Body of pancreas (tissue), 4 donors: ENCODE measurements at regions not wholly inside any gene's neighbourhood (a gene's known extent, or its start where the extent isn't known, plus 50 kb on each side); places are given as distances from the start of the nearest gene placed in this dataset.

ENCODE experiments used
- ATAC-seq: fragments of 150-250 bp; one replicate; pipeline ENCODE4 v1.9.1; 2016
- DNase-seq, 4 donors: peaks; one replicate each; pipeline ENCODE4 v3.0.0-alpha.2; 2019
- H3K27ac ChIP-seq, 4 donors: fragments of 200-600 bp; sonication (generic); 1 replicate in 3 of 4; 2 replicates in 1 of 4; pipeline versions ENCODE4 v1.5.1 to v1.6.1; 2016 to 2019; ENCODE audit warnings: mild to moderate bottlenecking in 1 of 4, mixed read lengths in 1 of 4, moderate library complexity in 1 of 4
- H3K27me3 ChIP-seq, 2 donors: fragments of 200-600 bp; sonication (generic); one replicate each; pipeline ENCODE4 v1.6.0; 2016; ENCODE audit warnings: mild to moderate bottlenecking in 1 of 2
- H3K36me3 ChIP-seq, 2 donors: fragments of 200-600 bp; sonication (generic); replicated peaks in 1 of 2; 2 replicates each; pipeline ENCODE4 v1.5.1; 2016; ENCODE audit warnings: low read depth in 2 of 2; ENCODE audit not compliant: insufficient read depth in 1 of 2
- H3K4me1 ChIP-seq: fragments of 200-600 bp; sonication (generic); one replicate; pipeline ENCODE4 v1.6.0; 2016
- H3K4me3 ChIP-seq, 2 donors: fragments of 200-600 bp; sonication (generic); 1 replicate in 1 of 2; 2 replicates in 1 of 2; pipeline ENCODE4 v1.5.1; 2016 to 2019
- H3K9me3 ChIP-seq, 3 donors: fragments of 200-600 bp; sonication (generic); 1 replicate in 2 of 3; 2 replicates in 1 of 3; pipeline ENCODE4 v1.5.1; 2016
- POLR2A ChIP-seq, 3 donors: fragments of 450-650 bp; IDR thresholded peaks; one replicate each; pipeline ENCODE4 v1.6.1; 2016; ENCODE audit warnings: antibody characterized with exemption in 3 of 3, mild to moderate bottlenecking in 2 of 3
- WGBS, 2 donors: methylation state at CpG; one replicate each; pipeline ENCODE4 v1.1.5; 2017; 5-methylcytosine and 5-hydroxymethylcytosine counted together
- intact Hi-C: fragments of 100-400 bp; cut with DNase I; formaldehyde crosslinking; loops from one replicate; pipeline ENCODE4 v1.15.1; 2023
- TF ChIP-seq, protein P1 (sequence below), 7 experiments: fragments of 450-650 bp in 4 of 7; fragments of 200-600 bp in 3 of 7; sonication (generic) in 3 of 7; IDR thresholded peaks; one replicate each; pipeline ENCODE4 v1.5.1; 2016 to 2019; ENCODE audit warnings: antibody characterized with exemption in 7 of 7

DNA sequence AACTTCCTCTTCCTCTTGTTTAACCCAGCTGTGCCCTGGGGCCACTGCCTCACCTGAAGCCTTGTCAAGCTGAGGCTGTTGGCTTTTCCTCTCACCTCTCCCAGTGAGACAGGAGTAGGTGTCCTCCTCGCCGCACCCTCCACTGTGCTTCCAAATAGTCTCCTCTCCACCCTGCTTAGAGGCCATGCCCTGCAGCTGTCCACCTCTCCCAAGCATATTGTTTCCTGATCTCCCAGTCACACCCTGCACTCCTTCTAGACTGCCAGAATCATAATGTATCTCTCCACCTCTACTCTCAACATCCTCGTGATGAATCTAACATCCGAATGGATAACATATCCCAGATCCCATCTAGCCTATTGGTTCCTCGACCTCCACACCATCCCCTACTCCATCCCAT is 196.3 kb upstream of the GHITM start:
- WGBS, 2 donors = 70 to 72% methylated on average over 5 of the region's 5 CpGs
- no peak for ATAC-seq
- no peak overlapping the region for H3K27ac ChIP-seq
- no peak for DNase-seq
- intact Hi-C loops = no loop called here
- H3K4me1 ChIP-seq = no peaks in the 10 kb centered on the region
- H3K27me3 ChIP-seq = no peaks in the 10 kb centered on the region
- no peaks in the 10 kb centered on the region for H3K36me3 ChIP-seq
- H3K9me3 ChIP-seq = no peaks in the 10 kb centered on the region
- TF ChIP-seq POLR2A (IDR thresholded peaks at IDR 0.05) = no peak
- TF ChIP-seq, protein P1, sequence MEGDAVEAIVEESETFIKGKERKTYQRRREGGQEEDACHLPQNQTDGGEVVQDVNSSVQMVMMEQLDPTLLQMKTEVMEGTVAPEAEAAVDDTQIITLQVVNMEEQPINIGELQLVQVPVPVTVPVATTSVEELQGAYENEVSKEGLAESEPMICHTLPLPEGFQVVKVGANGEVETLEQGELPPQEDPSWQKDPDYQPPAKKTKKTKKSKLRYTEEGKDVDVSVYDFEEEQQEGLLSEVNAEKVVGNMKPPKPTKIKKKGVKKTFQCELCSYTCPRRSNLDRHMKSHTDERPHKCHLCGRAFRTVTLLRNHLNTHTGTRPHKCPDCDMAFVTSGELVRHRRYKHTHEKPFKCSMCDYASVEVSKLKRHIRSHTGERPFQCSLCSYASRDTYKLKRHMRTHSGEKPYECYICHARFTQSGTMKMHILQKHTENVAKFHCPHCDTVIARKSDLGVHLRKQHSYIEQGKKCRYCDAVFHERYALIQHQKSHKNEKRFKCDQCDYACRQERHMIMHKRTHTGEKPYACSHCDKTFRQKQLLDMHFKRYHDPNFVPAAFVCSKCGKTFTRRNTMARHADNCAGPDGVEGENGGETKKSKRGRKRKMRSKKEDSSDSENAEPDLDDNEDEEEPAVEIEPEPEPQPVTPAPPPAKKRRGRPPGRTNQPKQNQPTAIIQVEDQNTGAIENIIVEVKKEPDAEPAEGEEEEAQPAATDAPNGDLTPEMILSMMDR (IDR thresholded peaks at IDR 0.05) = no peak
- H3K4me3 ChIP-seq = no peak overlapping the region

- ATAC-seq (no peak), DNase-seq (no peak)
- H3K9me3 ChIP-seq = no peaks in the 10 kb centered on the region
- no peak overlapping the region for H3K27ac ChIP-seq
- intact Hi-C loops = no loop called here
- no peaks in the 10 kb centered on the region for H3K4me1 ChIP-seq
- H3K36me3 ChIP-seq = no peaks in the 10 kb centered on the region
- TF ChIP-seq POLR2A (IDR thresholded peaks at IDR 0.05) = no peak
- TF ChIP-seq, protein P1 (IDR thresholded peaks at IDR 0.05) = no peak
- H3K27me3 ChIP-seq = no peaks in the 10 kb centered on the region
- no peak overlapping the region for H3K4me3 ChIP-seq
- WGBS, 2 donors = 68 to 83% methylated on average over 4 of the region's 4 CpGs
Observed at GRCh38 chr10:83943920-83944319, 195.4 kb upstream of the GHITM start.

- H3K4me1 ChIP-seq = no peaks in the 10 kb centered on the region
Observed at GRCh38 chr10:83945982-83946718, 193.2 kb upstream of the GHITM start.

DNA sequence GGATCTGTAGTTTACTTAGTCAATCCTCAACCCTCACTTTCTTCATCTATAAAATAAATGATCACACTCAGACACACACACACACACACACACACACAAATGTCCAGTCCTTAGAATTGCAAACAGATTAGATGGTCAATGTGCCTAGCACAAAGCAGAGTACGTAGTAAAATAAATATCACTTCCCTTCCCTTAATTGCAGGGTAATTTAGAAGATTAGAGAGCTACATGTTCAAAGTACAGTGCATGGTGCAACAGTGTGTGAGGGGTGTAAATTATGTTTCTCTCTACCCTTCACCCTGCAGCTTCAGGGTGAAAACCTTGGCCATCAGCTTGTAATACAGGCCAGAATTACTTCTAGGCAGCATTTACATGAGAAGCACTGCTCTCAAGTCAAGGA is 187.0 kb upstream of the GHITM start:
- 45 to 61% methylated on average over 1 of the region's 1 CpG for WGBS, 2 donors
- H3K4me1 ChIP-seq = no peaks in the 10 kb centered on the region
- peaks cover 0 to 4% of the 10 kb centered on the region in 2 donors for H3K27me3 ChIP-seq
- intact Hi-C loops = no loop called here
- no peak overlapping the region for H3K27ac ChIP-seq
- no peaks in the 10 kb centered on the region for H3K36me3 ChIP-seq
- no peak overlapping the region for H3K4me3 ChIP-seq
- TF ChIP-seq POLR2A (IDR thresholded peaks at IDR 0.05) = no peak
- TF ChIP-seq, protein P1 (IDR thresholded peaks at IDR 0.05) = no peak
- no peaks in the 10 kb centered on the region for H3K9me3 ChIP-seq
- ATAC-seq (no peak), DNase-seq (no peak)

More at GRCh38 chr10:83945982-83946718, 193.2 kb upstream of the GHITM start:
- intact Hi-C loops = no loop called here
- H3K36me3 ChIP-seq = no peaks in the 10 kb centered on the region
- 60 to 68% methylated on average over 17 of the region's 17 CpGs for WGBS, 2 donors
- DNase-seq (no peak), ATAC-seq (no peak)
- H3K27me3 ChIP-seq = no peaks in the 10 kb centered on the region
- H3K27ac ChIP-seq = no peak overlapping the region
- H3K4me3 ChIP-seq = no peak overlapping the region
- no peak for TF ChIP-seq POLR2A (IDR thresholded peaks at IDR 0.05)
- TF ChIP-seq, protein P1 (IDR thresholded peaks at IDR 0.05) = no peak
- no peaks in the 10 kb centered on the region for H3K9me3 ChIP-seq

DNA sequence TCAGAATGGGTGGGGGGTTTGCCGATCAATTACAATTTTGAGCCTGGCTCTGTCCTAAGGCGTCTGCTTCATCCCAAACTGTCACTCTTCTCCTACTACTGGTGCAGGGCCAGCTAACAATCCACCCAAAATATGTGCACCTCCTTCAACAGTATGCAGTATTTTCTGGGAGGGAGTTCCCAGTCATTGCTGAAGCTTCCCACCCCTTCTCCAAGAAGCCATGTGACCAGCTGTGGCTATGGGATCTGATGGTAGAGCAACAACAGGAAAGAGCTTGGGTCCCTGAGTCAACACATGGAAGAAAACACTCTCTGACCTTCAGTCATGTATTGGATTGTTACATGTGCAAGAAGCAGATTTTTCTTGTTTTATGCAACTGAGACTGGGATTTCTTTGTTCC is 185.7 kb upstream of the GHITM start:
- ATAC-seq (no peak), DNase-seq (no peak)
- 47 to 75% methylated on average over 2 of the region's 2 CpGs for WGBS, 2 donors
- H3K36me3 ChIP-seq = no peaks in the 10 kb centered on the region
- no peak overlapping the region for H3K4me3 ChIP-seq
- intact Hi-C loops = no loop called here
- peaks cover 0 to 4% of the 10 kb centered on the region in 2 donors for H3K27me3 ChIP-seq
- no peaks in the 10 kb centered on the region for H3K9me3 ChIP-seq
- TF ChIP-seq POLR2A (IDR thresholded peaks at IDR 0.05) = no peak
- TF ChIP-seq, protein P1 (IDR thresholded peaks at IDR 0.05) = no peak
- no peak overlapping the region for H3K27ac ChIP-seq
- no peaks in the 10 kb centered on the region for H3K4me1 ChIP-seq
